ENCODE measurements at regions not wholly inside any gene's neighbourhood (a gene's known extent, or its start where the extent isn't known, plus 50 kb on each side); places are given as distances from the start of the nearest gene placed in this dataset.
A peak's percentile ranks its signal among the peaks of the same experiment; 100 is the strongest.

GRCh38 chr6:79777713-79778579 is 146.8 kb downstream of the SH3BGRL2 start (continued):
- TF ChIP-seq TEAD4 (IDR thresholded peaks at IDR 0.05; ENCODE audit: low read depth, low read length) (no peak), EGR1 (IDR thresholded peaks at IDR 0.05; ENCODE audit: borderline replicate concordance, low read depth, low read length) (peak; percentile 100), KDM1A (IDR thresholded peaks at IDR 0.05; ENCODE audit: borderline replicate concordance, low read length) (peak; percentile 75; the same call in 1 of the 2 replicates), CEBPB (IDR thresholded peaks at IDR 0.05; ENCODE audit: low read depth, low read length) (no peak), KDM4A (IDR thresholded peaks at IDR 0.05; ENCODE audit: low read depth, low read length, severe bottlenecking) (no peak), BACH1 (IDR thresholded peaks at IDR 0.05; ENCODE audit: low read length) (peak; percentile 42; the same call in 1 of the 2 replicates), CTBP2 (IDR thresholded peaks at IDR 0.05; ENCODE audit: borderline replicate concordance, insufficient read depth, insufficient read length, low read length) (no peak), HDAC2 (IDR thresholded peaks at IDR 0.05; ENCODE audit: borderline replicate concordance in 1 of 2, low read depth in 2 of 2, low read length in 2 of 2) (0 out of 4 replicates have a peak, but pooled peaks of 1 of the 2 experiments have one; percentile 29), GTF2F1 (IDR thresholded peaks at IDR 0.05; ENCODE audit: borderline replicate concordance, low read depth, low read length) (no peak), SIN3A (conservative IDR thresholded peaks at IDR 0.05 in 1 of 2, IDR thresholded peaks at IDR 0.05 in 1 of 2; ENCODE audit: low read depth in 1 of 2, low read length in 2 of 2) (no peak), CHD2 (IDR thresholded peaks at IDR 0.05; ENCODE audit: low read length) (no peak), NRF1 (IDR thresholded peaks at IDR 0.05; ENCODE audit: low read depth, low read length) (peak; percentile 90), ATF2 (IDR thresholded peaks at IDR 0.05; ENCODE audit: low read length) (no peak)

All from H1 (cell line).